ENCODE measurements at regions not wholly inside any gene's neighbourhood (a gene's known extent, or its start where the extent isn't known, plus 50 kb on each side); places are given as distances from the start of the nearest gene placed in this dataset.
A peak's percentile ranks its signal among the peaks of the same experiment; 100 is the strongest.

GRCh38 chr11:69216647-69217051 lies 60.9 kb downstream of the SMIM38 start:
- no peaks in the 10 kb centered on the region for H3K9me3 ChIP-seq
- no peaks in the 10 kb centered on the region for H3K27me3 ChIP-seq
- H3K4me3 ChIP-seq: no peak overlapping the region
- H3K4me1 ChIP-seq: no peaks in the 10 kb centered on the region
- DNase-seq (no peak), ATAC-seq (ENCODE audit: low FRiP score in 2 of 2) (no peak)
- TF ChIP-seq POLR2AphosphoS5 (IDR thresholded peaks at IDR 0.05): no peak
- TF ChIP-seq EP300 (IDR thresholded peaks at IDR 0.05): no peak
- no peak for TF ChIP-seq CTCF (IDR thresholded peaks at IDR 0.05)
- no peak for TF ChIP-seq POLR2A (IDR thresholded peaks at IDR 0.05)
- 91 to 94% methylated on average over 1 to 6 of the region's 6 CpGs for WGBS, 2 donors
- H3K27ac ChIP-seq: no peak overlapping the region
- no peaks in the 10 kb centered on the region for H3K36me3 ChIP-seq

- TF ChIP-seq POLR2A (IDR thresholded peaks at IDR 0.05) (no peak), CTCF (IDR thresholded peaks at IDR 0.05) (no peak), POLR2AphosphoS5 (IDR thresholded peaks at IDR 0.05) (no peak), EP300 (IDR thresholded peaks at IDR 0.05) (no peak)
- Histone ChIP-seq H3K9me3 (no peaks in the 10 kb centered on the region), H3K36me3 (no peaks in the 10 kb centered on the region), H3K27me3 (no peaks in the 10 kb centered on the region), H3K4me1 (no peaks in the 10 kb centered on the region), H3K4me3 (no peak overlapping the region), H3K27ac (no peak overlapping the region)
- peak; percentile 26 to 27 for ATAC-seq (ENCODE audit: low FRiP score in 2 of 2)
- no peak for DNase-seq
- WGBS, 2 donors: 39 to 83% methylated on average over 2 to 8 of the region's 9 CpGs
Measured at GRCh38 chr11:69217276-69218105, 61.8 kb downstream of the SMIM38 start.

- 86 to 87% methylated on average over 7 to 8 of the region's 8 CpGs for WGBS, 2 donors
- no peak for ATAC-seq (ENCODE audit: low FRiP score in 2 of 2)
- Histone ChIP-seq H3K9me3 (no peaks in the 10 kb centered on the region), H3K27ac (no peak overlapping the region), H3K4me3 (no peak overlapping the region), H3K36me3 (no peaks in the 10 kb centered on the region), H3K27me3 (no peaks in the 10 kb centered on the region), H3K4me1 (no peaks in the 10 kb centered on the region)
- no peak for DNase-seq
- TF ChIP-seq POLR2A (IDR thresholded peaks at IDR 0.05) (no peak), POLR2AphosphoS5 (IDR thresholded peaks at IDR 0.05) (no peak), EP300 (IDR thresholded peaks at IDR 0.05) (no peak), CTCF (IDR thresholded peaks at IDR 0.05) (no peak)
Measured at GRCh38 chr11:69218271-69218682, 62.5 kb downstream of the SMIM38 start.

GRCh38 chr11:69218946-69219720 lies 63.4 kb downstream of the SMIM38 start:
- TF ChIP-seq POLR2A (IDR thresholded peaks at IDR 0.05) (no peak), CTCF (IDR thresholded peaks at IDR 0.05) (no peak), POLR2AphosphoS5 (IDR thresholded peaks at IDR 0.05) (no peak), EP300 (IDR thresholded peaks at IDR 0.05) (no peak)
- no peak for DNase-seq
- 74 to 77% methylated on average over 8 to 11 of the region's 11 CpGs for WGBS, 2 donors

More at GRCh38 chr11:69218946-69219720, 63.4 kb downstream of the SMIM38 start:
- Histone ChIP-seq H3K9me3 (no peaks in the 10 kb centered on the region), H3K36me3 (no peaks in the 10 kb centered on the region), H3K27ac (no peak overlapping the region), H3K4me1 (no peaks in the 10 kb centered on the region), H3K27me3 (no peaks in the 10 kb centered on the region), H3K4me3 (no peak overlapping the region)
- no peak for ATAC-seq (ENCODE audit: low FRiP score in 2 of 2)
